Gastroesophageal sphincter (tissue), 4 donors: ENCODE measurements at regions not wholly inside any gene's neighbourhood (a gene's known extent, or its start where the extent isn't known, plus 50 kb on each side); places are given as distances from the start of the nearest gene placed in this dataset.

Experiments used
- ATAC-seq: fragments of 150-250 bp; one replicate; pipeline ENCODE4 v1.9.1; 2016; ENCODE audit warnings: mild to moderate bottlenecking, moderate library complexity
- H3K27ac ChIP-seq, 4 donors: fragments of 200-600 bp; sonication (generic) in 3 of 4; 1 replicate in 3 of 4; 2 replicates in 1 of 4; pipeline ENCODE4 v1.5.1; 2016 to 2019
- H3K27me3 ChIP-seq: fragments of 200-600 bp; sonication (generic); one replicate; pipeline ENCODE4 v1.5.1; 2019
- H3K36me3 ChIP-seq, 2 donors: fragments of 200-600 bp; sonication (generic); one replicate each; pipeline ENCODE4 v1.5.1; 2019; ENCODE audit warnings: control low read depth in 1 of 2
- H3K4me1 ChIP-seq, 3 donors: fragments of 200-600 bp; sonication (generic); 1 replicate in 2 of 3; 2 replicates in 1 of 3; pipeline ENCODE4 v1.5.1; 2016 to 2019; ENCODE audit warnings: control low read depth in 2 of 3
- H3K4me3 ChIP-seq, 2 donors: fragments of 200-600 bp; sonication (generic); one replicate each; pipeline ENCODE4 v1.5.1; 2019; ENCODE audit warnings: mild to moderate bottlenecking in 1 of 2, moderate library complexity in 1 of 2
- H3K9me3 ChIP-seq, 3 donors: fragments of 200-600 bp; sonication (generic); one replicate each; pipeline ENCODE4 v1.5.1; 2017 to 2019; ENCODE audit warnings: control low read depth in 2 of 3
- CTCF ChIP-seq, 4 experiments: fragments of 200-600 bp in 2 of 4; fragments of 450-650 bp in 2 of 4; sonication (generic) in 1 of 4; IDR thresholded peaks; one replicate each; pipeline ENCODE4 v1.5.1; 2017 to 2019; ENCODE audit warnings: antibody characterized with exemption in 4 of 4, mild to moderate bottlenecking in 2 of 4, moderate library complexity in 2 of 4
- EP300 ChIP-seq: sonication (generic); formaldehyde crosslinking; IDR thresholded peaks from one replicate; pipeline ENCODE4 v1.6.1; 2017; ENCODE audit warnings: antibody characterized with exemption, mild to moderate bottlenecking
- POLR2A ChIP-seq, 2 donors: fragments of 450-650 bp; IDR thresholded peaks; one replicate each; pipeline ENCODE4 v1.6.1; 2017; ENCODE audit warnings: antibody characterized with exemption in 2 of 2, mild to moderate bottlenecking in 2 of 2, moderate library complexity in 1 of 2
- POLR2AphosphoS5 ChIP-seq: sonication (generic); formaldehyde crosslinking; IDR thresholded peaks from one replicate; pipeline ENCODE4 v1.6.1; 2017; ENCODE audit warnings: antibody characterized with exemption
- WGBS, 2 donors: methylation state at CpG; one replicate each; pipeline ENCODE4 v1.1.5; 2018; ENCODE audit warnings: low coverage in 1 of 2; 5-methylcytosine and 5-hydroxymethylcytosine counted together

- H3K9me3 ChIP-seq = no peaks in the 10 kb centered on the region
- H3K4me3 ChIP-seq = no peak overlapping the region
- no peaks in the 10 kb centered on the region for H3K27me3 ChIP-seq
- no peaks in the 10 kb centered on the region for H3K36me3 ChIP-seq
- no peak for ATAC-seq
- 64 to 67% methylated on average over 4 to 5 of the region's 5 CpGs for WGBS, 2 donors
- H3K27ac ChIP-seq = no peak overlapping the region
- no peaks in the 10 kb centered on the region for H3K4me1 ChIP-seq
- TF ChIP-seq EP300 = no peak
- TF ChIP-seq CTCF (IDR thresholded peaks at IDR 0.05) = no peak
- TF ChIP-seq POLR2AphosphoS5 = no peak
These were observed 196.6 kb upstream of the SLC35G4 start for GRCh38 chr18:11412811-11413210.

GRCh38 chr18:11411048-11411447, 198.3 kb upstream of the SLC35G4 start:
- Histone ChIP-seq H3K27ac (no peak overlapping the region), H3K27me3 (no peaks in the 10 kb centered on the region), H3K4me3 (no peak overlapping the region), H3K36me3 (no peaks in the 10 kb centered on the region), H3K4me1 (no peaks in the 10 kb centered on the region), H3K9me3 (no peaks in the 10 kb centered on the region)
- no peak for ATAC-seq
- no peak for TF ChIP-seq CTCF (IDR thresholded peaks at IDR 0.05)
- TF ChIP-seq EP300 = no peak
- no peak for TF ChIP-seq POLR2AphosphoS5
- TF ChIP-seq POLR2A (IDR thresholded peaks at IDR 0.05) = no peak

- WGBS, 2 donors = 47 to 54% methylated on average over 3 of the region's 3 CpGs
- Histone ChIP-seq H3K27ac (no peak overlapping the region), H3K4me1 (no peaks in the 10 kb centered on the region), H3K36me3 (no peaks in the 10 kb centered on the region), H3K9me3 (no peaks in the 10 kb centered on the region), H3K4me3 (no peak overlapping the region), H3K27me3 (no peaks in the 10 kb centered on the region)
- no peak for TF ChIP-seq POLR2A (IDR thresholded peaks at IDR 0.05)
- TF ChIP-seq EP300 = no peak
- TF ChIP-seq POLR2AphosphoS5 = no peak
- TF ChIP-seq CTCF (IDR thresholded peaks at IDR 0.05) = no peak
- ATAC-seq = no peak
These were observed 200.8 kb upstream of the SLC35G4 start for GRCh38 chr18:11408555-11409065.

- 43 to 47% methylated on average over 3 of the region's 3 CpGs for WGBS, 2 donors
- no peak overlapping the region for H3K27ac ChIP-seq
- no peaks in the 10 kb centered on the region for H3K27me3 ChIP-seq
- no peak for TF ChIP-seq CTCF (IDR thresholded peaks at IDR 0.05)
- no peak for TF ChIP-seq POLR2A (IDR thresholded peaks at IDR 0.05)
- no peak for TF ChIP-seq POLR2AphosphoS5
- TF ChIP-seq EP300 = no peak
- no peaks in the 10 kb centered on the region for H3K9me3 ChIP-seq
- H3K36me3 ChIP-seq = no peaks in the 10 kb centered on the region
- H3K4me3 ChIP-seq = no peak overlapping the region
- H3K4me1 ChIP-seq = no peaks in the 10 kb centered on the region
- ATAC-seq = no peak
These were observed 201.5 kb upstream of the SLC35G4 start for GRCh38 chr18:11407940-11408339.

GRCh38 chr18:11405804-11406203, 203.6 kb upstream of the SLC35G4 start:
- ATAC-seq = no peak
- Histone ChIP-seq H3K36me3 (no peaks in the 10 kb centered on the region), H3K4me1 (no peaks in the 10 kb centered on the region), H3K4me3 (no peak overlapping the region), H3K27me3 (no peaks in the 10 kb centered on the region), H3K27ac (no peak overlapping the region), H3K9me3 (no peaks in the 10 kb centered on the region)
- 88 to 89% methylated on average over 5 of the region's 5 CpGs for WGBS, 2 donors
- TF ChIP-seq CTCF (IDR thresholded peaks at IDR 0.05) (no peak), EP300 (no peak), POLR2A (IDR thresholded peaks at IDR 0.05) (no peak), POLR2AphosphoS5 (no peak)
